ENCODE measurements at regions not wholly inside any gene's neighbourhood (a gene's known extent, or its start where the extent isn't known, plus 50 kb on each side); places are given as distances from the start of the nearest gene placed in this dataset.
A peak's percentile ranks its signal among the peaks of the same experiment; 100 is the strongest.
"Not testable (repeated sequence)": the region's sequence is repeated elsewhere in the genome, so short reads cannot be mapped to it uniquely, and the experiment has no call there.

DNA sequence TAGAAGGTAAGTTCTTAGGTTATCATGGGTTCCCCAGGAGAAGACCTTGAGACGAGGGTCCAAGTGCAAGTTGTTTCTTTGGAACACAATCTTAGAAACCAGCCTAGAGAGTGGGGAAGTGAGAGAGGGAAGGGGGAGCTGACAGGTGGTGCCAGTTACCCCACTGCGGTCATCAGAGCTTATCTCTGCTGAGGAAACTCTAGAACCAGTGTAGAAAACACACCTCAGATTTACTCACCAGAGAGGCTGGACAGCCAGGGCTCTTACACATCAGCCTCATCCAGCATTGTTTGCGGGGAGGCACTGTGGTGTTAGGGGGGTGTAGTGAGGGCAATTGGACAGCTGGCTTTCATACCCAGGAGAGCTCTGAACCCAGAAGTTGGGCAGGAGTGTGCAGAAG is 206.5 kb upstream of the RAI14 start:
- Histone ChIP-seq H3K36me3 (ENCODE audit: control insufficient read depth, insufficient read depth, low read length) (no peaks in the 10 kb centered on the region), H3K9ac (ENCODE audit: low read depth, low read length) (no peak overlapping the region), H3K27ac (ENCODE audit: low read depth, low read length) (no peak overlapping the region), H3K4me3 (ENCODE audit: low read depth, low read length) (no peak overlapping the region), H3K9me3 (ENCODE audit: control insufficient read depth, insufficient read depth, low read length) (no peaks in the 10 kb centered on the region), H3K27me3 (ENCODE audit: control insufficient read depth, insufficient read depth, low read length) (no peaks in the 10 kb centered on the region), H3K4me1 (ENCODE audit: control insufficient read depth, insufficient read depth, low read length) (peaks cover 6% of the 10 kb centered on the region)

DNA sequence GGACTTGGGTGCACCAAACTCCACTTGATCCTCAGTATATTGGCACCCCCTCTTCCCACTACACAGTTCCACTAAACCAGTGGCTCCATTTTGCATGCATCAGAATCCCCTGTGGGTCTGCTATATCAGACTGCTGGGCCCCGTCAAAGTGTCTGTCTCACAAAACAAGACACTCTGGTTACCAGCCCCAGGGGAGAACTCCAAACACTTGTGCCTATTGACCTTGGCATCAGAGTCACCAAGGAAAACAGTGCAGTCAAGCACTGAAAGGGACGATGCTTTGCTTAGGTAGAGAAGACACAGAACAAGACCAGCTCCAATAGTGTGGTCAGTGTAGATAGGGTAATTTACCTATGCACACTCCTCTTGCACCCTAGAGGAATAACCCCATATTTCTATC is 205.8 kb upstream of the RAI14 start:
- Histone ChIP-seq H3K9ac (ENCODE audit: low read depth, low read length) (no peak overlapping the region), H3K4me1 (ENCODE audit: control insufficient read depth, insufficient read depth, low read length) (peaks cover 6% of the 10 kb centered on the region), H3K27ac (ENCODE audit: low read depth, low read length) (no peak overlapping the region), H3K4me3 (ENCODE audit: low read depth, low read length) (no peak overlapping the region), H3K27me3 (ENCODE audit: control insufficient read depth, insufficient read depth, low read length) (no peaks in the 10 kb centered on the region), H3K9me3 (ENCODE audit: control insufficient read depth, insufficient read depth, low read length) (no peaks in the 10 kb centered on the region), H3K36me3 (ENCODE audit: control insufficient read depth, insufficient read depth, low read length) (no peaks in the 10 kb centered on the region)

DNA sequence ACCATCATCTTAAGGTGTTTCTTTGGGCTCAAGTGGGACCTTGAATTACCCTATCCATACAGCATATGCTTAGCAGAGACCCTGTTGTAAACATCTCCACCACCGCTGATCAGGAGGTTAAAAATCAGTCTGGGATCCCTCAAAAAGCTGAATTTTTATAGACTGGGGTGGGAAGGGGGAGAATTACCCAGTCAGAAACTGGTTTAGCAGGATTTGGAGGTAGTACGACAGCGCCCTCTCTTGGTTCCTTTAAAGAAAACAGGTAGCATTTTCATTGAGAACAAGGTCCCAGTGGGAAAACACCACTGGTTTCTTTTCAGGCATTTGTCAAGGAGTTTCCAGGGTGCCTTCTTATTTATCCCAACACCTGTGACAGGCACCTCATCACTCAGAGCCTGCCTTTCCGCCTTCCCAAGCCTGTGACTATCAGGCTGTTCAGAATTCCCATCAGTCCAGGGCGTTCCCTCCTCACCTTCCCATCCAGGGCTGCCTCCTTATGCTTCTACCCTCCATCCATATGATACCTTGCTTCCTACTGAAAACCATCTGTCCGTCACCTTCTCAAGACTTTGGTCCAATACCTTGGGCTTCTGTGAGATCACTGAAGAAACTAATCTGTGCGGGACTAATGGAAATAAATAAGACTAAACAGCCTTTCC is 203.8 kb upstream of the RAI14 start:
- Histone ChIP-seq H3K27me3 (ENCODE audit: control insufficient read depth, insufficient read depth, low read length) (no peaks in the 10 kb centered on the region), H3K4me1 (ENCODE audit: control insufficient read depth, insufficient read depth, low read length) (peaks cover 6% of the 10 kb centered on the region), H3K9ac (ENCODE audit: low read depth, low read length) (no peak overlapping the region), H3K4me3 (ENCODE audit: low read depth, low read length) (no peak overlapping the region), H3K27ac (ENCODE audit: low read depth, low read length) (no peak overlapping the region), H3K9me3 (ENCODE audit: control insufficient read depth, insufficient read depth, low read length) (peaks cover 3% of the 10 kb centered on the region; the same call in 1 of the 2 replicates), H3K36me3 (ENCODE audit: control insufficient read depth, insufficient read depth, low read length) (no peaks in the 10 kb centered on the region)

DNA sequence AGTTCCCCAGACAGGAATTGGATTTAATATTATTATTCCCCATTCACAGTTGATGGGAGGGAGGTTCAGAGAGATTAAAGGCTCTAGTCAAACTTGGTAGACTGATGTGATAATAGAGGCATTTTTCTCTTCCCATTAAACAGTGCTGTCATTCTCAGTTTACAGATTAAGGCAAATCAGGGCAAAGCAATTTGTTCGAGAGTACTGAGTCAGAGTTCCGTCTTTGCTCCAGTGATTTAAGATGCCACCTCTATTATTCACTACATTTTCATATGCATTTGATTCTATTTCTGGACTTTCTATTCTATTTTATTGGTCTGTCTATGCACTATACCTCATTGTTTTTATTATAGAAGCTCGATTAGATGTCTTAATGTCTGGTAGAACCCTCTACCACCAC is 201.0 kb upstream of the RAI14 start:
- no peak overlapping the region for H3K27ac ChIP-seq (ENCODE audit: low read depth, low read length)
- no peaks in the 10 kb centered on the region for H3K27me3 ChIP-seq (ENCODE audit: control insufficient read depth, insufficient read depth, low read length)
- peaks cover 28% of the 10 kb centered on the region for H3K9me3 ChIP-seq (ENCODE audit: control insufficient read depth, insufficient read depth, low read length)
- no peak overlapping the region for H3K9ac ChIP-seq (ENCODE audit: low read depth, low read length)
- no peaks in the 10 kb centered on the region for H3K36me3 ChIP-seq (ENCODE audit: control insufficient read depth, insufficient read depth, low read length)
- H3K4me1 ChIP-seq (ENCODE audit: control insufficient read depth, insufficient read depth, low read length): peaks cover 6% of the 10 kb centered on the region
- H3K4me3 ChIP-seq (ENCODE audit: low read depth, low read length): no peak overlapping the region

DNA sequence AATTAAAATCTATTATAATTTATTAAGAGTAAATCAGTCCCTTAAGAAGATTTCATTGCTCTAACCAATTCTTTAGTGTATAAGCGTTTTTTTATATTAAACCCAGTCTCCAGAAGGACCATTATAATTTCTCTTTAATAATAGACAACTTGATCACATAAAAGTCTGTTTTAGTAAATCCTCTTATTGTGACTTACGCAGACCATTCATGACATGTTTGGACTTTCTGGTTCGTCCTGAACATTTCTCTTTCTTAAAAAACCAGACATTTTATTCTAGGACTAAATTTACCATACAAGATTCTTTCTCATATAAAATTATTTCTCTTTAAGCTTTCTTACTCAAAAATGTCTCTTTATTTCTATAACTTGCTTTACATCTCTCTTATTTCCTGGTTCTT is 196.2 kb upstream of the RAI14 start:
- Histone ChIP-seq H3K9me3 (ENCODE audit: control insufficient read depth, insufficient read depth, low read length) (peaks cover 44% of the 10 kb centered on the region), H3K27ac (ENCODE audit: low read depth, low read length) (no peak overlapping the region), H3K4me1 (ENCODE audit: control insufficient read depth, insufficient read depth, low read length) (no peaks in the 10 kb centered on the region), H3K36me3 (ENCODE audit: control insufficient read depth, insufficient read depth, low read length) (no peaks in the 10 kb centered on the region), H3K27me3 (ENCODE audit: control insufficient read depth, insufficient read depth, low read length) (no peaks in the 10 kb centered on the region), H3K9ac (ENCODE audit: low read depth, low read length) (no peak overlapping the region), H3K4me3 (ENCODE audit: low read depth, low read length) (no peak overlapping the region)

DNA sequence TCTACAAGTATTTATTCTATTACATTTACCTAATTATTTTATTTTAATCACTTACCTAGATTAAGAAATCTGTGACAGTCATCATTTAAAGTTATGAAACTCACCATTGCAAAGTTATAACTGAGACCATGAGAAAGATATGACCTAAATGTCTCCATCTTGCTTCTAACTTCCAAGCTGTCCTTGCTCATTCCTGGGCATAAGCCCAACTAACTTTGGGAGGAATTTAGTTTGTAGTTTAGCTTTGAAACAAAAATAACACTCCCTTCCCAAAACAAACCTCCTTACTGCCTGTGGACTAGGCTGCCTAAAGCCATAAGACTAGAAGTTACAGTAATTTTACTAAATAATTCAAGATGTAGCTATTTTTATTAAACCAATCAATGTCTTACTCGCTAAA is 195.6 kb upstream of the RAI14 start:
- Histone ChIP-seq H3K27me3 (ENCODE audit: control insufficient read depth, insufficient read depth, low read length) (no peaks in the 10 kb centered on the region), H3K9ac (ENCODE audit: low read depth, low read length) (no peak overlapping the region), H3K36me3 (ENCODE audit: control insufficient read depth, insufficient read depth, low read length) (no peaks in the 10 kb centered on the region), H3K27ac (ENCODE audit: low read depth, low read length) (no peak overlapping the region), H3K4me3 (ENCODE audit: low read depth, low read length) (no peak overlapping the region), H3K9me3 (ENCODE audit: control insufficient read depth, insufficient read depth, low read length) (peaks cover 44% of the 10 kb centered on the region), H3K4me1 (ENCODE audit: control insufficient read depth, insufficient read depth, low read length) (no peaks in the 10 kb centered on the region)

DNA sequence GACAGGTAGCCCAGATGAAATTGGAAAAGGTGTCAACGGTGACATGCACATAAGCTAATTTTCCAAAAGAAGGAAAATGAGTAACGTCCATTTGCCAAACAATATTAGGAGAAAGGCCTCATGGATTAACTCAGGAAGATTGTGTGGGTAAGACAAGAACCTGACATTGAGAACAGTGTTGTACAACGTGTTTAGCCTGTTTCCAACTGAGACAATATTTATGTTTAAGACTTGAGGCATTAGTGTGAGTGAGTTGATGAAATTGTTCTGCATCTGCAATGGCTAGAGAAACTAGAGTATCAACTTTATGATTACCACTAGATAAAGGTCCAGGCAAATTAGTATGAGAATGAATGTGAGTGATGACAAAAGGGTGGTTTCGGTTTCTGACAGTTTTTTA is 191.3 kb upstream of the RAI14 start:
- Histone ChIP-seq H3K9ac (ENCODE audit: low read depth, low read length) (no peak overlapping the region), H3K4me1 (ENCODE audit: control insufficient read depth, insufficient read depth, low read length) (no peaks in the 10 kb centered on the region), H3K27ac (ENCODE audit: low read depth, low read length) (no peak overlapping the region), H3K9me3 (ENCODE audit: control insufficient read depth, insufficient read depth, low read length) (peaks cover 19% of the 10 kb centered on the region), H3K27me3 (ENCODE audit: control insufficient read depth, insufficient read depth, low read length) (no peaks in the 10 kb centered on the region), H3K36me3 (ENCODE audit: control insufficient read depth, insufficient read depth, low read length) (no peaks in the 10 kb centered on the region), H3K4me3 (ENCODE audit: low read depth, low read length) (no peak overlapping the region)

DNA sequence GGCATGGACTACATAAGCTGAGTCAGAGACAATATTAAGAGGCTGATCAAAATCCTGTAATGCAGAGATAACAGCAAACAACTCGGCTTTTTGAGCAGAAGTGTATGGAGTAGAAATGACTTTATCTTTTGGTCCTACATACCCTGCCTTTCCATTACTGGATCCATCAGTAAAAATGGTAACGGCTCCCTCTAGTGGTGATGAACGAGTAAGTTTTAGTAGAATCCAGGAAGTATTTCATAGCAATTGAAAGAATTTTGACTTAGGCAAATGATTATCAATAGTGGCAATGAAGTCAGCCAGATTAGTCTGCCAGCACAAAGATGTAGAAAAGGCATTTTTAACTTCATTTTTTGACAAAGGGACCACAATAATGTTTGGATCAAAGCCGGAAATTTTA is 190.8 kb upstream of the RAI14 start:
- not testable (repeated sequence) for H3K27ac ChIP-seq (ENCODE audit: low read depth, low read length); H3K4me3 ChIP-seq (ENCODE audit: low read depth, low read length); H3K27me3 ChIP-seq (ENCODE audit: control insufficient read depth, insufficient read depth, low read length); H3K9ac ChIP-seq (ENCODE audit: low read depth, low read length); H3K4me1 ChIP-seq (ENCODE audit: control insufficient read depth, insufficient read depth, low read length); H3K36me3 ChIP-seq (ENCODE audit: control insufficient read depth, insufficient read depth, low read length)
- H3K9me3 ChIP-seq (ENCODE audit: control insufficient read depth, insufficient read depth, low read length): peaks cover 16% of the 10 kb centered on the region

DNA sequence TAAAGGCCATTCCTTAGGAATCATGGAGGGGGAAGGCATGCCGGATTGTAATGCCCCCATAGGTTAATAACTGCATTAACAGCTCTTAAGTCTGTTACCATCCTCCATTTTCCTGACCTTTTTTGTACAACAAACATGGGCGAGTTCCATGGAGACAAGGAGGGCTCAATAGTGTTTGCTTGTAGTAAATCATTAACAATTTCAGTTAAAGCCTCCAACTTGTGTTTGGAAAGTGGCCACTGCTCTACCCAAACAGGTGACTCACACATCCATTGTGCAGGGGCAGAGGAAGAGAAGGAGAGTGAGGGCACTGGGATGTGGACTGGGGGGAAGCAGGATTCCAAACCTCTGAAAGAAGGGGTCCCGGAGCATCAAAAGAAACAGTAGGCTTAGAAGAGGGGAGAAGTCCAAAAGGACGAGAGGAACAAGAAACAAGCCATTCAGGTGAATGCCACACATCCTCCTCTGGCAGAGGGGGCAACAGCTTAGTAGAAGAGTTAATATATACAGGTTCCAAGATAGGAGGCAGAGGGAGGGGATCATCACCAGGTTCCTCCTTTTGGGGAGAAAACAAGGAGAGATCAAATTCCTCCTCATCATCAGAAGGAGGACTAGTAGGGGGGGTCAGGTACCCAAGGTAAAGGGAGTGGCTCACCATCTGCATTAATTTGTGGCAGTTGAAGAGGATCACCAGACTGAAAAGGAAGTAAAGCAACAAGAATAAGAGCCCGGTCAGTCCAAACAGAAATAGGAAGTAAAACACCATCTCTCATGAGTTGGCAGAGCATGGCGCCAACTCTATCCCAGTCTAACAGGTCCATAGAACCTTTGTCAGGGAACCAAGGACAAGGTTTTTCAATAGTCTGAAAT is 189.4 kb upstream of the RAI14 start:
- not testable (repeated sequence) for H3K9ac ChIP-seq (ENCODE audit: low read depth, low read length); H3K36me3 ChIP-seq (ENCODE audit: control insufficient read depth, insufficient read depth, low read length); H3K4me3 ChIP-seq (ENCODE audit: low read depth, low read length); H3K27me3 ChIP-seq (ENCODE audit: control insufficient read depth, insufficient read depth, low read length); H3K9me3 ChIP-seq (ENCODE audit: control insufficient read depth, insufficient read depth, low read length); H3K4me1 ChIP-seq (ENCODE audit: control insufficient read depth, insufficient read depth, low read length)
- peak overlapping the region; percentile 35 for H3K27ac ChIP-seq (ENCODE audit: low read depth, low read length)

DNA sequence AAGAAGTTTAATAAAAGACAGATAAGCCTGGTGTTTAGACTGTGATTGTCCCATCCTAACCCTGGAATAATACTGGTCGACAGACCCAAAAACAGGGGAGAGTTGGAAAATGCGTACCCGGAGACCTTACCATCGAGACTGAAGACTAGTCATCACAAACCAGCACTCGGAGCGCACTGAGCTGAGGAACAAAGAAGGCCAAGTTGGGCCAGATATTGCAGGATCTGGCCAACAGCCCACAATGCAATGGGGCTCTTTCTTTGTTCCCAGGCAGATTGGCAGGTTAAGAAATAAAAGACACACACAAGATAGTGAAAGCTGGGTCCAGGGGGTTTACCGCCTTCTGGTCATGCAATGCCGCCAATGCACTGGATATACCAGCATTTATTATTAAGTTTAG is 188.7 kb upstream of the RAI14 start:
- Histone ChIP-seq H3K4me1 (ENCODE audit: control insufficient read depth, insufficient read depth, low read length) (no peaks in the 10 kb centered on the region), H3K36me3 (ENCODE audit: control insufficient read depth, insufficient read depth, low read length) (no peaks in the 10 kb centered on the region), H3K9ac (ENCODE audit: low read depth, low read length) (no peak overlapping the region), H3K27me3 (ENCODE audit: control insufficient read depth, insufficient read depth, low read length) (no peaks in the 10 kb centered on the region), H3K4me3 (ENCODE audit: low read depth, low read length) (no peak overlapping the region), H3K27ac (ENCODE audit: low read depth, low read length) (no peak overlapping the region), H3K9me3 (ENCODE audit: control insufficient read depth, insufficient read depth, low read length) (0 out of 2 replicates have a peak, but pooled peaks cover 6% of the 10 kb centered on the region)

DNA sequence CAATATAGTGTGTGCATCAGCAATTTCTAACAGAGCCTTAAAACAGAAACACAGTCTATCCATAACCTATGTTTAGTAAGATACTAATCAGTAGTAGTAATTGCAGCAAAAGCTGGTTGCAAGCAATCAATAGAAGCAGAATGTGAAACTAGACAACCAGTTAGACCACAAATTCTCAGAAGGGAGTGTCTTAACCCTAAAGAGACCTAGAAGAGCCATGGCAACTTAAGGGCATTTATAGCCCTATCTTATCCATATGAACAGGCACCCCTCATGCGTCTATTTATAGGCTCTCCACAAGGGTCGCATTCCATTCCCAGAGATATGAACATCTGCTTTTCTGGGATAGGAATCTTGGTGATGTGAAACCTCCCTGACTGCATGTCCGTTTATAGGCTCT is 188.1 kb upstream of the RAI14 start:
- H3K9ac ChIP-seq (ENCODE audit: low read depth, low read length); H3K4me1 ChIP-seq (ENCODE audit: control insufficient read depth, insufficient read depth, low read length); H3K27me3 ChIP-seq (ENCODE audit: control insufficient read depth, insufficient read depth, low read length); H3K4me3 ChIP-seq (ENCODE audit: low read depth, low read length); H3K36me3 ChIP-seq (ENCODE audit: control insufficient read depth, insufficient read depth, low read length); H3K9me3 ChIP-seq (ENCODE audit: control insufficient read depth, insufficient read depth, low read length); H3K27ac ChIP-seq (ENCODE audit: low read depth, low read length): not testable (repeated sequence)
